ENCODE measurements at regions not wholly inside any gene's neighbourhood (a gene's known extent, or its start where the extent isn't known, plus 50 kb on each side); places are given as distances from the start of the nearest gene placed in this dataset.

DNA sequence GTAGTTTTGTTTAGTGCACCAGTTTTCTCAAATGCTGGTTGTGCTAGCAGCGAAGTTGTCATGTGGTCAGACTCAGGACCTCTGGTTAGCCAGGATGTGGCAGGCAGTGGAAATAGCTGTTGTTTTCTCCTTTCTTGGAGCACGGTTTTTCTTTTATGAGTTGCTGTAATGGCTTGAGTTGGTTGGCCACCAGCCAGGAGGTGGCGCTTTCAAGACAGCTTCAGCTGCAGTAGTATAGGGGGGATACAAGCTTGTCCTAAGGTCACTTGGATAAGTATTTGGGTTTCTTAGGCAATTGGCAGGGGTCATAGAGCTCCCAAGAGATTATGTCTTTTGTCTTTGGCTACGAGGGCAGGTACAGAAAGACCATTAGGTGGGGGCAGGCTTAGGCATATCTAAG is 274.2 kb upstream of the TARS1 start:
- ATAC-seq (no peak), DNase-seq (no peak)
- no peak overlapping the region for H3K4me3 ChIP-seq (ENCODE audit: low read length)
- no peaks in the 10 kb centered on the region for H3K4me1 ChIP-seq (ENCODE audit: control insufficient read depth, insufficient read depth, low read length)
- 72% methylated on average over 4 of the region's 4 CpGs for WGBS (ENCODE audit: insufficient coverage)
- peaks cover 13% of the 10 kb centered on the region for H3K36me3 Mint-ChIP-seq
- H3K27ac Mint-ChIP-seq, result no peak overlapping the region
- no peaks in the 10 kb centered on the region for H3K36me3 ChIP-seq (ENCODE audit: control insufficient read depth, insufficient read depth, low read length)
- H3K9me3 ChIP-seq (ENCODE audit: control insufficient read depth, insufficient read depth, low read length), result no peaks in the 10 kb centered on the region
- TF ChIP-seq CTCF (IDR thresholded peaks at IDR 0.05), result no peak
- H3K27me3 ChIP-seq (ENCODE audit: control insufficient read depth, insufficient read depth, low read length), result no peaks in the 10 kb centered on the region
- peaks cover 8 to 15% of the 10 kb centered on the region in 2 donors for H3K9me3 Mint-ChIP-seq
- no peak overlapping the region for H3K27ac ChIP-seq (ENCODE audit: low read length)
- H3K4me3 Mint-ChIP-seq, result no peak overlapping the region
- H3K27me3 Mint-ChIP-seq (ENCODE audit: low read depth in 2 of 2), result no peaks in the 10 kb centered on the region
- intact Hi-C loops (cut with micrococcal nuclease), result no loop called here
- no peaks in the 10 kb centered on the region for H3K4me1 Mint-ChIP-seq

- WGBS (ENCODE audit: insufficient coverage), result 60% methylated on average over 2 of the region's 2 CpGs
- intact Hi-C loops (cut with micrococcal nuclease), result no loop called here
- peaks cover 9 to 15% of the 10 kb centered on the region in 2 donors for H3K9me3 Mint-ChIP-seq
- ATAC-seq (no peak), DNase-seq (no peak)
- H3K4me1 ChIP-seq (ENCODE audit: control insufficient read depth, insufficient read depth, low read length), result no peaks in the 10 kb centered on the region
- no peak overlapping the region for H3K27ac ChIP-seq (ENCODE audit: low read length)
- no peak for TF ChIP-seq CTCF (IDR thresholded peaks at IDR 0.05)
- no peaks in the 10 kb centered on the region for H3K27me3 Mint-ChIP-seq (ENCODE audit: low read depth in 2 of 2)
- no peak overlapping the region for H3K27ac Mint-ChIP-seq
- H3K9me3 ChIP-seq (ENCODE audit: control insufficient read depth, insufficient read depth, low read length), result no peaks in the 10 kb centered on the region
- H3K4me1 Mint-ChIP-seq, result no peaks in the 10 kb centered on the region
- H3K27me3 ChIP-seq (ENCODE audit: control insufficient read depth, insufficient read depth, low read length), result no peaks in the 10 kb centered on the region
- no peak overlapping the region for H3K4me3 Mint-ChIP-seq
- peaks cover 13% of the 10 kb centered on the region for H3K36me3 Mint-ChIP-seq
- no peaks in the 10 kb centered on the region for H3K36me3 ChIP-seq (ENCODE audit: control insufficient read depth, insufficient read depth, low read length)
- H3K4me3 ChIP-seq (ENCODE audit: low read length), result no peak overlapping the region
These were observed 273.8 kb upstream of the TARS1 start for GRCh38 chr5:33166948-33167347.

DNA sequence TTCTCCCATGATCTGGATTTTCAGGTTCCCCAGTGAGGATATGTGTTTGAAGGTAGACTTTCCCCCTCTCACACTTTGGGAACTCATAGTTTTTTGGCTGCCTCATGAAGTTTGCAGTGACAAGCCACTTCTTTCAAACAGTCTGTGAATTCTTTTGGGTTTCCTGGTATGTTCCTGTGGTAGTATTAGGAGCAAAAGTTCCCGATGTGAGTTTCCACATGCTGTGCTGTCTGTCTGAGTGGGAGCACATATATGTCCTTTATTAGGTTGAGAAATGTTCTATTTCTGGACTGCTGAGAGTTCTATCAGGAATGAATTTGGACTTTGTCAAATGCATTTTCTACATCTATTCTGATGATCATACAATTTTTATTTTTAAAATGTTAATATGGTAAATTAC is 273.2 kb upstream of the TARS1 start:
- H3K4me3 ChIP-seq (ENCODE audit: low read length), result no peak overlapping the region
- no peaks in the 10 kb centered on the region for H3K27me3 ChIP-seq (ENCODE audit: control insufficient read depth, insufficient read depth, low read length)
- no peaks in the 10 kb centered on the region for H3K9me3 ChIP-seq (ENCODE audit: control insufficient read depth, insufficient read depth, low read length)
- H3K4me3 Mint-ChIP-seq, result no peak overlapping the region
- ATAC-seq (no peak), DNase-seq (no peak)
- H3K9me3 Mint-ChIP-seq, result peaks cover 9 to 15% of the 10 kb centered on the region in 2 donors
- no peaks in the 10 kb centered on the region for H3K27me3 Mint-ChIP-seq (ENCODE audit: low read depth in 2 of 2)
- no peak overlapping the region for H3K27ac Mint-ChIP-seq
- intact Hi-C loops (cut with micrococcal nuclease), result no loop called here
- H3K27ac ChIP-seq (ENCODE audit: low read length), result no peak overlapping the region
- no peak for TF ChIP-seq CTCF (IDR thresholded peaks at IDR 0.05)
- H3K36me3 ChIP-seq (ENCODE audit: control insufficient read depth, insufficient read depth, low read length), result no peaks in the 10 kb centered on the region
- H3K4me1 ChIP-seq (ENCODE audit: control insufficient read depth, insufficient read depth, low read length), result no peaks in the 10 kb centered on the region
- no peaks in the 10 kb centered on the region for H3K4me1 Mint-ChIP-seq
- 92% methylated on average over 1 of the region's 1 CpG for WGBS (ENCODE audit: insufficient coverage)
- H3K36me3 Mint-ChIP-seq, result peaks cover 13% of the 10 kb centered on the region

GRCh38 chr5:33170411-33170810 is 270.4 kb upstream of the TARS1 start:
- Histone ChIP-seq H3K27ac (ENCODE audit: low read length) (no peak overlapping the region), H3K9me3 (ENCODE audit: control insufficient read depth, insufficient read depth, low read length) (no peaks in the 10 kb centered on the region), H3K36me3 (ENCODE audit: control insufficient read depth, insufficient read depth, low read length) (no peaks in the 10 kb centered on the region), H3K4me1 (ENCODE audit: control insufficient read depth, insufficient read depth, low read length) (no peaks in the 10 kb centered on the region), H3K27me3 (ENCODE audit: control insufficient read depth, insufficient read depth, low read length) (no peaks in the 10 kb centered on the region), H3K4me3 (ENCODE audit: low read length) (no peak overlapping the region)
- TF ChIP-seq CTCF (IDR thresholded peaks at IDR 0.05), result no peak
- DNase-seq, result no peak
- no peaks in the 10 kb centered on the region for H3K27me3 Mint-ChIP-seq (ENCODE audit: low read depth in 2 of 2)
- peaks cover 13% of the 10 kb centered on the region for H3K36me3 Mint-ChIP-seq
- peaks cover 9 to 15% of the 10 kb centered on the region in 2 donors for H3K9me3 Mint-ChIP-seq
- no peak overlapping the region for H3K27ac Mint-ChIP-seq
- intact Hi-C loops (cut with micrococcal nuclease), result no loop called here
- no peak overlapping the region for H3K4me3 Mint-ChIP-seq
- no peaks in the 10 kb centered on the region for H3K4me1 Mint-ChIP-seq
- 82% methylated on average over 1 of the region's 1 CpG for WGBS (ENCODE audit: insufficient coverage)
- ATAC-seq, result no peak

Data from natural killer cell (primary cell).